Activated T-helper 1 cell treated with anti-CD3 and anti-CD28 coated beads, Interleukin-12 subunit alpha, Interleukin-12 subunit beta, Interleukin-2, Interleukin-4 antibody, amounts not matched to agents 30 ng/mL and 10 ng/mL and 1 ng/mL, durations not matched to agents 14 hours and 24 hours and 36 hours (primary cell): ENCODE measurements at regions not wholly inside any gene's neighbourhood (a gene's known extent, or its start where the extent isn't known, plus 50 kb on each side); places are given as distances from the start of the nearest gene placed in this dataset.

Experiments used
- DNase-seq: peaks from one replicate; pipeline ENCODE4 v3.0.0; 2021; ENCODE audit warnings: low spot score
- H3K27ac Mint-ChIP-seq: one replicate; pipeline ENCODE4 v1.8.0; 2021; ENCODE audit warnings: mild to moderate bottlenecking, mixed read lengths
- H3K27me3 Mint-ChIP-seq: one replicate; pipeline ENCODE4 v1.8.0; 2022; ENCODE audit warnings: mild to moderate bottlenecking, moderate library complexity, mixed read lengths; ENCODE audit not compliant: insufficient read depth
- H3K36me3 Mint-ChIP-seq: one replicate; pipeline ENCODE4 v1.8.0; 2021; ENCODE audit warnings: low read depth, mixed read lengths
- H3K4me1 Mint-ChIP-seq: one replicate; pipeline ENCODE4 v1.8.0; 2021; ENCODE audit warnings: low read depth, mixed read lengths
- H3K4me3 Mint-ChIP-seq: one replicate; pipeline ENCODE4 v1.8.0; 2021; ENCODE audit warnings: mild to moderate bottlenecking, moderate library complexity, mixed read lengths
- H3K9me3 Mint-ChIP-seq: one replicate; pipeline ENCODE4 v1.8.0; 2021; ENCODE audit warnings: mixed read lengths
- intact Hi-C: fragments of 100-400 bp; cut with micrococcal nuclease; formaldehyde crosslinking; loops from one replicate; pipeline ENCODE4 v1.15.1; 2024

DNA sequence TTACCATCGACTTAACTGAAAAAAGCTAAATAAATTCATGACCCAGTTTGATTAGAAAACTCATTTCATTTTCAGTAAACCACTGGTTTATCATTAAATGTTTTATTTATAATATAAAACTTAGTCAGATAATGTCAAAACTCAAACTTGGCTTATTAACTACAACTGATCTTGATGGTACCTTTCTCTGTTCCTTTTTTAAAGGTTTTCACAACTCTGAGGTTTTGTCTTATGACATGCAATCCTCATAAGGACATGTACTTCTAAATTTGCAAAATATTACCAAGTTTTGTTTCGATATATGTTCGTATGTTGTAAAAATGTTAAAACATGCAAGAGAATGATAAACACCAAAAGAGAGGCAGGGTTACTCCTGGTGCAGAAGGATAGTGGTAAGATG lies 82.5 kb upstream of the PDE10A start:
- intact Hi-C loops: no loop called here

DNA sequence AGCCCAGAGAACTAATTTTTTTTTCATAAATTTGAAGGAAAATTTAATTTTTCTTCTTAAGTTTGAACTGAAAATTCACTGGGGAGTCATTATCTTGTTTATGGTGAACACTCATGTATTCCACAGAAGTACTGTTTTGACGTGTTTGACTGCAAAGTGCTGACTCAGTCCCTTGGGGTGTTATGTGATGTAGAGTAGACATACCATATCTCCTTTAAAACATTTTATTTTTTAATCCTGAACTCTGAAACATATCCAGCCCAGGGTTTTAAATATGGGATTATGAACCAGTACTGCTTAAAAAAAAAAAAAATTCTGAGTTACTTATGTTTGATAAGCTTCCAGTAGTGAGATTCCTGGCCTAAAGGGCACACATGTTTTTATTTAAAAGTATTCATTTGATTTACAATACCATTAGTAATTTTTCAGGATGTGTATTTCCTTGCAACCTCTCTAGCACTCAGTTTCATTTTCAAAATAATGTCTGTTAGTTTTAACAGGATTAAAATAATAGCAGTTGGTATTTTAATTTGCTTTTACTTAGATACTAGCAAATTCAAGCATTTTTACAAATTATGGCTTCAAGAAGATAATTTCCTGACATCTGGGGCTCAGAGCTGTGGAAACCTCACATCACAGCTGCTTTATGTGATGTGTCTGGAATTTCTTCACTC lies 81.7 kb upstream of the PDE10A start:
- H3K9me3 Mint-ChIP-seq: peaks cover 6% of the 10 kb centered on the region
- peaks cover 2% of the 10 kb centered on the region for H3K27me3 Mint-ChIP-seq
- no peaks in the 10 kb centered on the region for H3K36me3 Mint-ChIP-seq
- no peak overlapping the region for H3K27ac Mint-ChIP-seq
- intact Hi-C loops: no loop called here
- DNase-seq: no peak
- no peak overlapping the region for H3K4me3 Mint-ChIP-seq
- H3K4me1 Mint-ChIP-seq: no peaks in the 10 kb centered on the region

More for the DNA sequence above, 82.5 kb upstream of the PDE10A start:
- H3K27ac Mint-ChIP-seq: no peak overlapping the region
- no peaks in the 10 kb centered on the region for H3K36me3 Mint-ChIP-seq
- H3K9me3 Mint-ChIP-seq: peaks cover 6% of the 10 kb centered on the region
- H3K4me1 Mint-ChIP-seq: no peaks in the 10 kb centered on the region
- H3K27me3 Mint-ChIP-seq: peaks cover 2% of the 10 kb centered on the region
- DNase-seq: no peak
- H3K4me3 Mint-ChIP-seq: no peak overlapping the region

- intact Hi-C loops: no loop called here
- peaks cover 2% of the 10 kb centered on the region for H3K27me3 Mint-ChIP-seq
- no peaks in the 10 kb centered on the region for H3K9me3 Mint-ChIP-seq
- H3K36me3 Mint-ChIP-seq: no peaks in the 10 kb centered on the region
- no peaks in the 10 kb centered on the region for H3K4me1 Mint-ChIP-seq
- no peak overlapping the region for H3K4me3 Mint-ChIP-seq
- no peak overlapping the region for H3K27ac Mint-ChIP-seq
- no peak for DNase-seq
These were observed 80.4 kb upstream of the PDE10A start for GRCh38 chr6:165743366-165743898.

DNA sequence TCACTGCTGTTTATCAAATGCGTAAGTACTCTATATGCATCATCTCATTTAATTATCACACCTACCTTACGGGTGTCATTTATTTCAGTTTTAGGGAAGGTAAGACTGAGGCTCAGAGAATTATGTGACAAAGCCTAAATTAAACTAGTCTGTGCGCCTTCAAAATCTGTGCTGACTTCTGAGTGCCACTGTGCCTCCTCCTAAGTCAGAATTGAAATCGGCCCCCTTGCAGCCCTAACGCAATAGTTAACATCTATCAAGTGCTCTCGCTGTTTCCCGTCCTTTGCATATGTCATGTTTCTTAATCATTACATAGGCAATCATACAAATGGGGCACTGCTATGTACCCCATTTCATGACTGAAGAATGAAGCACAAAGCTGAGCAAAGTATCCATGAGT lies 79.0 kb upstream of the PDE10A start:
- Mint-ChIP-seq H3K9me3 (peaks cover 3% of the 10 kb centered on the region), H3K36me3 (no peaks in the 10 kb centered on the region), H3K27me3 (peaks cover 2% of the 10 kb centered on the region)

DNA sequence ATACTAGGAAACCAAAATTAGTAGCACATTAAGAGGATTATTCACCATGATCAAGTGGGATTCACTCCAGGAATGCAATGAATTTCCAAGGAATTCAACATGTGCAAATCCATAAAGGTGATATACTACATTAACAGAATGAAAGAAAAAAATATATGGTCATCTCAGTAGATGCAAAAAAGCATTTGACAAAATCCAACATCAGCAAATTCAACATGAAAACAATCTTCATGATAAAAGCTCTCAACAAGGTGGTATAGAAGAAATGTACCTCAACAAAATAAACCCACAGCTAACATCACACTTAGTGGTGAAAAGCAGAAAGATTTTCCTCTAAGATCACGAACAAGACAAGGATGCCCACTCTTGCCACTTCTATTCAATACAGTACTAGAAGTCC lies 74.4 kb upstream of the PDE10A start:
- peaks cover 3% of the 10 kb centered on the region for H3K9me3 Mint-ChIP-seq
- H3K36me3 Mint-ChIP-seq: no peaks in the 10 kb centered on the region
- DNase-seq: no peak
- H3K27ac Mint-ChIP-seq: no peak overlapping the region
- no peak overlapping the region for H3K4me3 Mint-ChIP-seq
- no peaks in the 10 kb centered on the region for H3K27me3 Mint-ChIP-seq
- no peaks in the 10 kb centered on the region for H3K4me1 Mint-ChIP-seq
- intact Hi-C loops: no loop called here

More for the DNA sequence above, 79.0 kb upstream of the PDE10A start:
- H3K27ac Mint-ChIP-seq: no peak overlapping the region
- no peaks in the 10 kb centered on the region for H3K4me1 Mint-ChIP-seq
- no peak for DNase-seq
- H3K4me3 Mint-ChIP-seq: no peak overlapping the region
- intact Hi-C loops: no loop called here

DNA sequence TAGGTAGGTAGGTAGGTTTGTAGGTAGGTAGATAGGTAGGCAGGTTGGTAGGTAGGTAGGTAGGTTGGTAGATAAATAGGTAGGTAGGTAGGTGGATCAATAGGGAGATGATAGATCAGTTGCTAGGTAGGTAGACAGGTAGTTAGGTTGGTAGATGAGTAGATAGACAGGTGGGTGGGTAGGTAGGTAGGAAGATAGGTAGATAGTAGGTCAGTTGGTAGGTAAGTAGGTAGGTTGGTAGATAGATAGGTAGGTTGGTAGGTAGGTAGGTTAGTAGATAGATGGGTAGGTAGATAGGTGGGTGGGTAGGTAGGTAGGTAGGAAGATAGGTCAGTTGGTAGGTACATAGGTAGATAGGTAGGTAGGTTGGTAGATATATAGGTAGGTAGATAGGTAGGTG lies 72.0 kb upstream of the PDE10A start:
- Mint-ChIP-seq H3K36me3 (no peaks in the 10 kb centered on the region), H3K27ac (no peak overlapping the region)
- intact Hi-C loops: no loop called here

DNA sequence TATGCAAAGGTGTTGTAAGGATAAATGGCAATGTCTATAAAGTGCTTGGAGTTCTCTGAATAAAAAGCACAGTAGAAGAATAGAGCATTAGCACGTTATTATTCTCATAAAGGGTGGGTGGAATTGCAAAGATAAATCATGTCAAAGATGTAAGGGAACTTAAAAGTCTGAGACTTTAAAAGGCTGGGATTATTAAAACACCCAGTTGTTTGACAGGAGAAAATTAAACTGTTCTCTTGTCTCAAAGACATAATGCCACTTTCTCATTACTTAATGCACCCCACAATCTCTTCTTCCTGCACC lies 70.4 kb upstream of the PDE10A start:
- no peaks in the 10 kb centered on the region for H3K4me1 Mint-ChIP-seq
- DNase-seq: no peak
- H3K9me3 Mint-ChIP-seq: peaks cover 3% of the 10 kb centered on the region
- H3K36me3 Mint-ChIP-seq: no peaks in the 10 kb centered on the region
- H3K4me3 Mint-ChIP-seq: no peak overlapping the region
- no peaks in the 10 kb centered on the region for H3K27me3 Mint-ChIP-seq
- no peak overlapping the region for H3K27ac Mint-ChIP-seq
- intact Hi-C loops: no loop called here

More for the DNA sequence above, 72.0 kb upstream of the PDE10A start:
- Mint-ChIP-seq H3K9me3 (peaks cover 3% of the 10 kb centered on the region), H3K27me3 (no peaks in the 10 kb centered on the region), H3K4me1 (no peaks in the 10 kb centered on the region), H3K4me3 (no peak overlapping the region)
- DNase-seq: no peak

- H3K9me3 Mint-ChIP-seq: peaks cover 3% of the 10 kb centered on the region
- no peaks in the 10 kb centered on the region for H3K4me1 Mint-ChIP-seq
- intact Hi-C loops: no loop called here
- H3K4me3 Mint-ChIP-seq: no peak overlapping the region
- H3K27ac Mint-ChIP-seq: no peak overlapping the region
- no peak for DNase-seq
- H3K36me3 Mint-ChIP-seq: no peaks in the 10 kb centered on the region
- H3K27me3 Mint-ChIP-seq: no peaks in the 10 kb centered on the region
These were observed 69.9 kb upstream of the PDE10A start for GRCh38 chr6:165732696-165733488.

- no peak for DNase-seq
- Mint-ChIP-seq H3K4me1 (no peaks in the 10 kb centered on the region), H3K27ac (no peak overlapping the region), H3K36me3 (no peaks in the 10 kb centered on the region), H3K27me3 (no peaks in the 10 kb centered on the region), H3K9me3 (no peaks in the 10 kb centered on the region), H3K4me3 (no peak overlapping the region)
- intact Hi-C loops: loop anchor here (1.0 to 2.0 kb wide), 3 partner anchors 121 to 377 kb away; no protein-coding TSS in a partner anchor
These were observed 66.4 kb upstream of the PDE10A start for GRCh38 chr6:165729307-165729936.

- DNase-seq: no peak
These were observed 65.2 kb upstream of the PDE10A start for GRCh38 chr6:165728216-165728615.

GRCh38 chr6:165726965-165727381 lies 63.9 kb upstream of the PDE10A start:
- intact Hi-C loops: no loop called here
- H3K27ac Mint-ChIP-seq: no peak overlapping the region
- H3K4me1 Mint-ChIP-seq: no peaks in the 10 kb centered on the region
- no peak for DNase-seq
- H3K4me3 Mint-ChIP-seq: no peak overlapping the region
- no peaks in the 10 kb centered on the region for H3K27me3 Mint-ChIP-seq
- H3K9me3 Mint-ChIP-seq: no peaks in the 10 kb centered on the region
- no peaks in the 10 kb centered on the region for H3K36me3 Mint-ChIP-seq

More at GRCh38 chr6:165728216-165728615, 65.2 kb upstream of the PDE10A start:
- H3K4me3 Mint-ChIP-seq: no peak overlapping the region
- intact Hi-C loops: loop anchor here (2.0 kb wide), 2 partner anchors 287 to 379 kb away; no protein-coding TSS in a partner anchor
- H3K27ac Mint-ChIP-seq: no peak overlapping the region
- H3K9me3 Mint-ChIP-seq: no peaks in the 10 kb centered on the region
- H3K4me1 Mint-ChIP-seq: no peaks in the 10 kb centered on the region
- H3K36me3 Mint-ChIP-seq: no peaks in the 10 kb centered on the region
- no peaks in the 10 kb centered on the region for H3K27me3 Mint-ChIP-seq

DNA sequence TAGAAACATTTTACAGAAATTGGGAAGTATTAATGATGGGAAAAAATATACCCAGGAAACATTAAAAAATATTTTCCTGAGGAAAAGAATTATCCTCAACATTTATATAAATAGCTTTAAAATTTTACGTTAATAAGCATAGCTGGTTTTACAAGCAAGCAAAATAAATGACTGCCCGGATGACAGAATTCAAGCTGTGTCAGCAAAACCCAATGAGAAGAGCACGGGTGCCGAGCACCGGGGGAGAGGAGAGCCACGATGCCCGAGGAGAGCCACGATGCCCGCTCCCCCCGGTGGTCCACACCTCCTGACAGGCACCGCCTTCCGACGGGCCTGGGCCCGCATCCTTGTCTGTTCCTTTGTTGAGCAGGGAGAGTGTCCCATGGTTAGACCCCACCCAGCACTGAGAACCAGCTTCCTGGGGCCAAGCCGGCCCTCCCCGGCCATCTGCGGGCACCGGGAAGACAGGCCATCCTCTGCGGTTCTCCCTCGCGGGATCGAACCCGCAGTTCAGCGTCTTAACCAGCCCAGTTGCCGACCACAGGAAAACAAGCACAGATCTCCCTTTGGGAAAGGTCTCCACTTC lies 63.3 kb upstream of the PDE10A start:
- no peaks in the 10 kb centered on the region for H3K9me3 Mint-ChIP-seq
- no peak overlapping the region for H3K27ac Mint-ChIP-seq
- no peak for DNase-seq
- no peaks in the 10 kb centered on the region for H3K27me3 Mint-ChIP-seq
- intact Hi-C loops: no loop called here
- H3K36me3 Mint-ChIP-seq: no peaks in the 10 kb centered on the region
- no peaks in the 10 kb centered on the region for H3K4me1 Mint-ChIP-seq
- H3K4me3 Mint-ChIP-seq: no peak overlapping the region

DNA sequence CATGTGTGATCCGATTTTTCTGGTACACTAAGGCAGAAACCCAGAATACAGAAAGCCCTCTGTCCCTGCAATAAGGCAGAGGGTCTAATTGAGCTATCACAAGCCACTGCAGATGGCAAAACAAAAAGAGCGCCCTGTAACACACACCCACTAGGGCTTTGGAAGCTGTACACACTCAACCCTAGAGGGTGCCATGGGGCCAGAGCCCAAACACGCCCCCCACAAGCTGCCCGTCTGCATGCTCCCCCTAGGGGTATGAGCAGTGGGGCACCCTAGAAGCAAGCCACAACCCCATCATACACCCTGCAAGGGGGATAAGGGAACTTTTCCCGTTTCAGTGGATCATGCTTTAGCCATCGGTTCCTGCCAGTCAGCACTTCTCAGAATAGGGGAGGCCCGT lies 62.2 kb upstream of the PDE10A start:
- H3K36me3 Mint-ChIP-seq: no peaks in the 10 kb centered on the region
- no peak for DNase-seq
- H3K27ac Mint-ChIP-seq: no peak overlapping the region
- H3K4me1 Mint-ChIP-seq: no peaks in the 10 kb centered on the region
- intact Hi-C loops: no loop called here
- H3K27me3 Mint-ChIP-seq: no peaks in the 10 kb centered on the region
- H3K4me3 Mint-ChIP-seq: no peak overlapping the region
- H3K9me3 Mint-ChIP-seq: no peaks in the 10 kb centered on the region
